NT2/D1 (cell line): ENCODE measurements at regions not wholly inside any gene's neighbourhood (a gene's known extent, or its start where the extent isn't known, plus 50 kb on each side); places are given as distances from the start of the nearest gene placed in this dataset.

Experiments used
- SUZ12 ChIP-seq: IDR thresholded peaks from 2 replicates; pipeline ENCODE4 v1.6.1; 2011; ENCODE audit not compliant: insufficient read length, insufficient read depth; ENCODE audit errors: extremely low read depth
- YY1 ChIP-seq: IDR thresholded peaks from 2 replicates; pipeline ENCODE4 v1.6.1; 2011; ENCODE audit not compliant: insufficient read length, insufficient read depth
- ZNF274 ChIP-seq: IDR thresholded peaks from 2 replicates; pipeline ENCODE4 v1.6.1; 2011; ENCODE audit warnings: mild to moderate bottlenecking, low read depth, low read length

DNA sequence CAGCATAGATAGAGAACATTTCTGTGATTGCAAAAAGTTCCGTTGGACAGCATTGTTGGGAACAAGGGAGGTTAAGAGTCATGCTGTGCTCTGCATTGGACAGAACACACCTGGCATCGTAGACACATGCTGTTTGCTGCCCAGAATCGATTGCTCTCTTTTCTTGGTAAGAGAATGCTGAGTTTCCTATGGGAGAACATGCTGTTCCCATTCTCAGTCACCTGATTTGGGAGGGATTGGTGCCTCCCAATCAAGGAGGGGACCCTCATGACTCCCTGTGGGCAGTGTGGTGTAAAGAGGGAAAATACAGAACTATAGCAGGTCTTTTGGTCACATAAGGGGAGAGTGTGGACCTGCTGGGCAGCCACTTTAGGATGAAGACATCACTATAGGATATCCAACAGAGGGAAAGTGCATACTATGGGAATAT lies 555.4 kb upstream of the CLINT1 start:
- TF ChIP-seq YY1, result no peak
- TF ChIP-seq SUZ12, result no peak
- no peak for TF ChIP-seq ZNF274
